Spinal cord (tissue), 9 donors: ENCODE measurements at regions not wholly inside any gene's neighbourhood (a gene's known extent, or its start where the extent isn't known, plus 50 kb on each side); places are given as distances from the start of the nearest gene placed in this dataset.

Source experiments
- DNase-seq, 6 donors: peaks; one replicate each; pipeline versions ENCODE4 v3.0.0 to v3.0.0-alpha.2; 2013 to 2015; ENCODE audit warnings: low spot score in 6 of 6, low read depth in 4 of 6
- H3K27ac ChIP-seq: one replicate; pipeline ENCODE4 v1.5.1; 2013; ENCODE audit warnings: low read depth, low read length, control low read depth
- H3K27me3 ChIP-seq: one replicate; pipeline ENCODE4 v1.6.1; 2013; ENCODE audit warnings: low read length; ENCODE audit not compliant: control insufficient read depth, insufficient read depth
- H3K36me3 ChIP-seq: one replicate; pipeline ENCODE4 v1.6.1; 2013; ENCODE audit warnings: low read length; ENCODE audit not compliant: control insufficient read depth, insufficient read depth
- H3K4me1 ChIP-seq: one replicate; pipeline ENCODE4 v1.6.1; 2013; ENCODE audit warnings: low read length; ENCODE audit not compliant: control insufficient read depth, insufficient read depth
- H3K4me3 ChIP-seq: one replicate; pipeline ENCODE4 v1.5.1; 2013; ENCODE audit warnings: low read depth, low read length, control low read depth
- H3K9me3 ChIP-seq: one replicate; pipeline ENCODE4 v1.6.1; 2013; ENCODE audit warnings: low read length; ENCODE audit not compliant: control insufficient read depth, insufficient read depth
- WGBS: methylation state at CpG from one replicate; pipeline ENCODE4 v1.1.5; 2013; ENCODE audit warnings: missing lambda C conversion rate; ENCODE audit not compliant: insufficient coverage; 5-methylcytosine and 5-hydroxymethylcytosine counted together
- donor health status: healthy.

DNA sequence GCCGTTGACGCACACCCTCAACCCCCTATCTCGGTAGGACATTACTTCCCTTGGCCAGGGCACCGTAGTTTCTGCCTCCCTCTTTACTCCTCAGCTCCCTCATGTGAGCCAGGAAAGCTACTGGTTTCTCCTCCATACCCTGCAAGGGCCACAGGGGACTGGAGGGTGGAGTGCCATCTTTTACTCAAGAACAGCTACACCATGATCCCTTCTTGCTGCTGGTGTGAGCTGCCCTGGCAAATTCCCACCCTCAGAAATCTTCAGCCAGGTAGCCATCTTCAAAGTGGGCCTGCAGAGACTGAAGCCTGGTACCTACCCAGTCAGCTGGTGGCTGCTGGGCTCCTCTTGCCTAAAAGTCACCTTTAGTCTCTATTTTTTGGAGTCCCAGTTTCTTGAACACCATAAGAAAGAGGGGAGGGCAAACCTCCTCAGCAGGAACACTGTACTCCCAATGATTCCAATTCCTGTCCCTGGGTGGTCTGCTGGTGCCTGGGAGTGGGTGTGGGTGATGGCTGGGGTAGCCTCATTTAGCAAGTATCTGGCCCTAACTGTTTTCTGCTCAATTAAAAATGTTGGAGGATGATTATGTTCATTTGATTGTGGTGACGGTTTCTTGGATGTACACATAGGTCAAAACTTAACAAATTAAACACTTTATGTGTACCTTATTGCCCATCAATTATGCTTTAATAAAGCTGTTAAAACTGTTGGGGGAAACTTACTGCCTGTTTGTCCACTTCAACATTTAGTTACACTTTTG is 105.0 kb upstream of the NPY start:
- Histone ChIP-seq H3K9me3 (no peaks in the 10 kb centered on the region), H3K27ac (no peak overlapping the region), H3K36me3 (no peaks in the 10 kb centered on the region), H3K4me1 (no peaks in the 10 kb centered on the region), H3K4me3 (no peak overlapping the region), H3K27me3 (no peaks in the 10 kb centered on the region)
- WGBS, result 100% methylated on average over 1 of the region's 5 CpGs
- no peak for DNase-seq

DNA sequence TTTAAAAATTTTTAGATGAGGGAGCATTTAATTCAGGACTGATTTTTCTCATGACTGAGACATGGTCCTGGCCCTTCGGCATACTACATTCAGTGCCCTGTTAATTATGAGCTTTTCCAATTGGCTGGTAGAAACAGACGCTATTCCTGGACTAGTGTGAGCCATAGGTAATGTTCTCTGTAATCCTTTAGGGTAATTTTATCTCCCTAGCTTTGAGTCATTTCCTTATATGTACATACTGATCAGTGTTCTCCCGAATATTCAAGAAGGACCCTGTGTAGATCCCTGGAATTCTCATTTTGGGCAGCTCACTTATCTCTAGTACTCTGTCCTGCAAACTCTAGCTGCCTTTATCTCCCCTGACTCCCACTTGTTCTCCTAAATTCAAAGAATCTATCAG is 92.6 kb upstream of the NPY start:
- WGBS, result no CpG with 5 or more reads among the region's 3 CpGs
- Histone ChIP-seq H3K4me3 (no peak overlapping the region), H3K36me3 (no peaks in the 10 kb centered on the region)

GRCh38 chr7:24192053-24192452 is 91.9 kb upstream of the NPY start:
- no peak overlapping the region for H3K4me3 ChIP-seq
- no peaks in the 10 kb centered on the region for H3K27me3 ChIP-seq
- H3K9me3 ChIP-seq, result no peaks in the 10 kb centered on the region
- no CpG with 5 or more reads among the region's 2 CpGs for WGBS
- no peaks in the 10 kb centered on the region for H3K36me3 ChIP-seq
- no peak for DNase-seq
- no peaks in the 10 kb centered on the region for H3K4me1 ChIP-seq
- H3K27ac ChIP-seq, result no peak overlapping the region

More for the DNA sequence above, 92.6 kb upstream of the NPY start:
- Histone ChIP-seq H3K9me3 (no peaks in the 10 kb centered on the region), H3K27ac (no peak overlapping the region), H3K4me1 (no peaks in the 10 kb centered on the region), H3K27me3 (no peaks in the 10 kb centered on the region)
- no peak for DNase-seq

DNA sequence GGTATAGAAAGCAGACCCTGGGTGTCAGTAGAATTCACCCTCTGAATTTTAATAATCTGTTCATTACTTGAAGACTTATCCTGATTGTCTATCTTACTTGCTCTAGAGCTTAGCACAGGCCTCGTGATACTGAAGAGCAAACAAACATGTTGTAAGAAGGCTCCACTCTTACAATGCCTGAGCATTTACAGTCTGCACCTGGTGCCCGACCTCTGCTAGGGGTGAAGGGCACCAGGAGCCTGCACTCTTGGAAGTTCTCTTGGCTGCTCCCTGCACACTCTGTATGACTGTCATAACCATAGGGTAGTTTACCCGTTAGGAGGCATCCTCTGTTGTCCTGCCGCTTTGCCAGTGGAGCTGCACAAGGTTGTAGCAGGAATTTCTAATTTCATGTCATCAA is 91.3 kb upstream of the NPY start:
- no peak for DNase-seq
- H3K36me3 ChIP-seq, result no peaks in the 10 kb centered on the region
- no peaks in the 10 kb centered on the region for H3K9me3 ChIP-seq
- 92% methylated on average over 3 of the region's 4 CpGs for WGBS
- no peak overlapping the region for H3K4me3 ChIP-seq
- no peaks in the 10 kb centered on the region for H3K4me1 ChIP-seq
- no peaks in the 10 kb centered on the region for H3K27me3 ChIP-seq
- no peak overlapping the region for H3K27ac ChIP-seq

DNA sequence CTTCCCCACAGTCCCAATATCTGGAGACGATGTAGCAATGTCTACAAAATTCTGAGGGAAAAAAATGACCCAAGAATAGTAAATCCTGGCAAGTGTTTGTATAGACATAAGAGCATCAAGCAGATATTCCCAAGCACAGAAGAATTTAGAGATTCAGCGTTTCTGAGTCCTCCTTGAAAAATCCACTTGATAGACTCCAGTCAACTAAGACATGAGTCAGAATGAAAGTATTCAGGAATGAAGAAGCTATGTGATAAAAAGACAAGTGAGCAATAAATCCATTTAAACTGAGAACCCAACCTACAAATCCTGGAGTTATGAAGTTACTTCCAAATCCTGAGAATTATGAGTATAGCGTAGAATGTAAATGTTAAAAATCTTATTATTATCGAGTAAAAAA is 86.1 kb upstream of the NPY start:
- no peaks in the 10 kb centered on the region for H3K27me3 ChIP-seq
- no peak overlapping the region for H3K4me3 ChIP-seq
- no CpG with 5 or more reads among the region's 4 CpGs for WGBS
- DNase-seq, result no peak
- no peaks in the 10 kb centered on the region for H3K9me3 ChIP-seq
- no peak overlapping the region for H3K27ac ChIP-seq
- H3K4me1 ChIP-seq, result no peaks in the 10 kb centered on the region
- no peaks in the 10 kb centered on the region for H3K36me3 ChIP-seq

DNA sequence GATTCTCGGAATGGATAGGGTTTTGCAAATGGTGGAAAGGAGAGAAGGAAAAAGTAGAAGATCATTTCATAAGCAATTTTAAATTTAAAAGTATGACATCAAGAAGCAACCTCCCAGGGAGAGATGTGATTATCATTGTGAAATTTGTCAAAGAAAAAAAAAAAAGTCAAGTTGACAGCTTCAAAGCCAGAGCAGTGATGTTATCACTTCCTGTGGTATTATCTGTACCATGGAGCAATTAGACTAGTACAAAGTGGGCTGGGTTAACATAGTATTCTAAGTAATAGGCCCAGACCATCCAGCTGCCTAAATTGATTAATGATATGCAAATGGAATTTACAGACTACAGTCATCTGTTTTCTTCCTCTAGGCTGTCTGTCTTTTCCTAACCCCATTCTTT is 84.0 kb upstream of the NPY start:
- peak in 1 of 6 donors; percentile 22 for DNase-seq
- H3K27me3 ChIP-seq, result no peaks in the 10 kb centered on the region
- H3K9me3 ChIP-seq, result no peaks in the 10 kb centered on the region
- H3K36me3 ChIP-seq, result no peaks in the 10 kb centered on the region
- no CpG with 5 or more reads among the region's 1 CpG for WGBS
- H3K4me3 ChIP-seq, result no peak overlapping the region
- H3K27ac ChIP-seq, result no peak overlapping the region
- no peaks in the 10 kb centered on the region for H3K4me1 ChIP-seq

DNA sequence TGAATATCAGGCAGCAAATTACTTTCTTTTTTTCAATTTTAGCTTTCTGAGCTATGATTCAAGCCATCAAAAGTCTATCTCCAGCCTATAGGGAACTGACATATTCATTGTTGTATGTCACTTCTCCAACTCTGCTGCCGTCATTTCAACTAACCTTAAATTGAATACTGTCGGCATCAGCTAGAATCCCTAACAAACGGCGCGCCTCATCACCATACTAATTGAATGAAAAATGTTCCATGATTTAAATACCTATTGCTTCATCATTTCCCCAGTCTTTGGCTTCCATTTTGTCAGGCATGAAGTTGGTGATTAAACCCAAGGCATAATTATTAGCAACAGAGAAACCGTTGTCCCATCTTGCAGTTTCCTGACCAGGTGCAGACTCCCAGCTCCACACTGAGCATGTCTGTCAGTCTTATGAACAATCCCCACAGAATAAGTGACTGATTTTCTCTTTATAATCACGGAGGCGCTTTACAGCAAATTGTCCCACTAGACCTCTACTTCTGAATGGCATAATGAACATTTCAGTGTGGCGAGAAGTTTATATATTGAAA is 83.5 kb upstream of the NPY start:
- WGBS, result 48% methylated on average over 2 of the region's 9 CpGs
- no peaks in the 10 kb centered on the region for H3K27me3 ChIP-seq
- H3K9me3 ChIP-seq, result no peaks in the 10 kb centered on the region
- no peaks in the 10 kb centered on the region for H3K4me1 ChIP-seq
- DNase-seq, result peak in 2 of 6 donors; percentile 14 to 36
- H3K36me3 ChIP-seq, result no peaks in the 10 kb centered on the region
- no peak overlapping the region for H3K27ac ChIP-seq
- no peak overlapping the region for H3K4me3 ChIP-seq

DNA sequence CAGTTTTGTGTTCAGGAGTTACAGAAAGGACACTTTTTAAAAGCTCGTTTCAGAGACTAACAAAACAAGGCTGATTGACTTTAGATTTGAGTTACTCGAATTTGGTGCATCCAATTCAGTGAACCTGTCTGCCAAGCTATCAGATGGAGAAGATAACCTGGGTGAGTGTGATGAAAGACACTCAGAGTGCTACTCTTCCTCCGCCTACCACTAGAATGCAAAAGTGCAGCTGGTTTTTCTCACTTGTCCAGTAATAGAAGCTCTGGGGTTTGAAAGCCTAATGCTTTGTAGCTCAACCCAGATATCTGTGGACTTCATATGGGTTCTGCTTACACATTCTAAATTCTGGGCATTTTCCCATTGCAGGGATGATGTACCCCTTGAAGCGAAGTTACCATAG is 82.8 kb upstream of the NPY start:
- Histone ChIP-seq H3K27me3 (no peaks in the 10 kb centered on the region), H3K36me3 (no peaks in the 10 kb centered on the region), H3K4me1 (no peaks in the 10 kb centered on the region), H3K27ac (no peak overlapping the region), H3K4me3 (no peak overlapping the region), H3K9me3 (no peaks in the 10 kb centered on the region)
- no peak for DNase-seq
- WGBS, result 67% methylated on average over 3 of the region's 4 CpGs

GRCh38 chr7:24212073-24212472 is 71.9 kb upstream of the NPY start:
- H3K36me3 ChIP-seq, result no peaks in the 10 kb centered on the region
- WGBS, result no CpG with 5 or more reads among the region's 2 CpGs
- no peaks in the 10 kb centered on the region for H3K27me3 ChIP-seq
- no peak for DNase-seq
- no peaks in the 10 kb centered on the region for H3K4me1 ChIP-seq
- no peak overlapping the region for H3K27ac ChIP-seq
- H3K9me3 ChIP-seq, result no peaks in the 10 kb centered on the region
- H3K4me3 ChIP-seq, result no peak overlapping the region

GRCh38 chr7:24213311-24213710 is 70.7 kb upstream of the NPY start:
- Histone ChIP-seq H3K9me3 (no peaks in the 10 kb centered on the region), H3K4me3 (no peak overlapping the region), H3K27me3 (no peaks in the 10 kb centered on the region), H3K4me1 (no peaks in the 10 kb centered on the region), H3K27ac (no peak overlapping the region), H3K36me3 (no peaks in the 10 kb centered on the region)
- WGBS, result 58% methylated on average over 1 of the region's 2 CpGs
- DNase-seq, result no peak
